ENCODE measurements at regions not wholly inside any gene's neighbourhood (a gene's known extent, or its start where the extent isn't known, plus 50 kb on each side); places are given as distances from the start of the nearest gene placed in this dataset.

- H3K27ac ChIP-seq, result no peak overlapping the region
- no peak for TF ChIP-seq CTCF (IDR thresholded peaks at IDR 0.05)
- no peak for TF ChIP-seq ZFX (IDR thresholded peaks at IDR 0.05; ENCODE audit: borderline replicate concordance)
Observed at GRCh38 chr4:36549252-36549651, 267.8 kb downstream of the DTHD1 start.

GRCh38 chr4:36549992-36550391 is 268.6 kb downstream of the DTHD1 start:
- no peak for TF ChIP-seq ZFX (IDR thresholded peaks at IDR 0.05; ENCODE audit: borderline replicate concordance)
- no peak for TF ChIP-seq CTCF (IDR thresholded peaks at IDR 0.05)
- H3K27ac ChIP-seq, result no peak overlapping the region

- no peak for TF ChIP-seq CTCF (IDR thresholded peaks at IDR 0.05)
- no peak for TF ChIP-seq ZFX (IDR thresholded peaks at IDR 0.05; ENCODE audit: borderline replicate concordance)
- peak overlapping the region; percentile 56 for H3K27ac ChIP-seq
Observed at GRCh38 chr4:36551697-36552214, 270.3 kb downstream of the DTHD1 start.

- H3K27ac ChIP-seq, result peak overlapping the region; percentile 56
Observed at GRCh38 chr4:36553029-36553428, 271.6 kb downstream of the DTHD1 start.

GRCh38 chr4:36553453-36553852 is 272.0 kb downstream of the DTHD1 start:
- TF ChIP-seq CTCF (IDR thresholded peaks at IDR 0.05) (no peak), ZFX (IDR thresholded peaks at IDR 0.05; ENCODE audit: borderline replicate concordance) (no peak)

More at GRCh38 chr4:36553029-36553428, 271.6 kb downstream of the DTHD1 start:
- TF ChIP-seq CTCF (IDR thresholded peaks at IDR 0.05) (no peak), ZFX (IDR thresholded peaks at IDR 0.05; ENCODE audit: borderline replicate concordance) (no peak)

GRCh38 chr4:36556984-36557383 is 275.6 kb downstream of the DTHD1 start:
- TF ChIP-seq CTCF (IDR thresholded peaks at IDR 0.05) (no peak), ZFX (IDR thresholded peaks at IDR 0.05; ENCODE audit: borderline replicate concordance) (no peak)
- no peak overlapping the region for H3K27ac ChIP-seq

More at GRCh38 chr4:36553453-36553852, 272.0 kb downstream of the DTHD1 start:
- peak overlapping the region; percentile 56 for H3K27ac ChIP-seq

GRCh38 chr4:36568575-36568974 is 287.2 kb downstream of the DTHD1 start:
- no peak overlapping the region for H3K27ac ChIP-seq
- TF ChIP-seq ZFX (IDR thresholded peaks at IDR 0.05; ENCODE audit: borderline replicate concordance) (no peak), CTCF (IDR thresholded peaks at IDR 0.05) (no peak)
